Activated CD4-positive, CD25-positive, alpha-beta regulatory T cell treated with anti-CD3 and anti-CD28 coated beads, Interleukin-2, amount 50 U/mL, for 72 hours (primary cell): ENCODE measurements at regions not wholly inside any gene's neighbourhood (a gene's known extent, or its start where the extent isn't known, plus 50 kb on each side); places are given as distances from the start of the nearest gene placed in this dataset.
"Not testable (repeated sequence)": the region's sequence is repeated elsewhere in the genome, so short reads cannot be mapped to it uniquely, and the experiment has no call there.

Source experiments
- DNase-seq: peaks from one replicate; pipeline ENCODE4 v3.0.0; 2021

DNA sequence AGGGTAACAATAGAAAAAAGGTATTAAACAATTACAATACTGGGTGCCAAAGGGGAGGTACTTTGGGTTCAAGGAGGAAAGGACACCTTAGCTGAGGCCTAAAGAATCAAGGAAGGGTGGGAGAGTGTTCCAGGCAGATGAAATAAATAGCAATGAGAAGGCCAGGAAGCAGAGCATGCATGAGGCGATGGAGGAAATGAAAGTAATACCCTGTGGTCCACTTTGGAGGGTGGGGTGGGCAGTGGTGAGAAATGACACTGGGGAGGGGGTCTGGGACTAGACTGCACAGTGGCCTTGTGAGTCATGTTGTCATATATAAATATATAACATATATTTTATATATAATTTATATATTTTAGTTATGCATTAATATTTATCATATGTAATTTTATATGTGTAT is 55.9 kb downstream of the BHLHE40 start:
- DNase-seq: no peak

GRCh38 chr3:5035692-5036391 is 56.6 kb downstream of the BHLHE40 start:
- no peak for DNase-seq

- no peak for DNase-seq
Observed at GRCh38 chr3:5036392-5036766, 57.1 kb downstream of the BHLHE40 start.

- DNase-seq: no peak
Observed at GRCh38 chr3:5036858-5037257, 57.6 kb downstream of the BHLHE40 start.

GRCh38 chr3:5039585-5039984 is 60.3 kb downstream of the BHLHE40 start:
- DNase-seq: no peak

DNA sequence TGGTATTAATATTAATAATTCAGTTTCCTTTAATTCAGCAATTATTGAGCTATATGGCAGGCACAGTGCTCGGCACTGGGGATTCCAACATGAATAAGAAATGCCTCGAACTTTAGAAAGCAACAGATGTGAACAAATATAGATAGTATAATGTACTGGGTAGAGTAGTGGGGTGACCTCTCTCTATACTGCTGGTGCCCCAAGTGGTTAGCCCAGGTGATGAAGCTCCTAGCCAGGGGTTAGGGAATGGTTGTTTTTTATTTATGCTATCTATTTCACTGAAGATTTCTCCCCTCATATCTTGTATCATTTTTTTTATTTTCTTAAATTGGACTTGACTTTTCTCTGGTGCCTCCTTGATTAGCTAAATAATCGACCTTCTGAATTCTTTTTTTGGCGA is 62.1 kb downstream of the BHLHE40 start:
- no peak for DNase-seq

- no peak for DNase-seq
Observed at GRCh38 chr3:5045961-5046360, 66.7 kb downstream of the BHLHE40 start.

GRCh38 chr3:5047764-5048419 is 68.7 kb downstream of the BHLHE40 start:
- DNase-seq: no peak

- no peak for DNase-seq
Observed at GRCh38 chr3:5051772-5052171, 70.3 kb upstream of the ARL8B start.

- DNase-seq: no peak
Observed at GRCh38 chr3:5052247-5052646, 69.8 kb upstream of the ARL8B start.

DNA sequence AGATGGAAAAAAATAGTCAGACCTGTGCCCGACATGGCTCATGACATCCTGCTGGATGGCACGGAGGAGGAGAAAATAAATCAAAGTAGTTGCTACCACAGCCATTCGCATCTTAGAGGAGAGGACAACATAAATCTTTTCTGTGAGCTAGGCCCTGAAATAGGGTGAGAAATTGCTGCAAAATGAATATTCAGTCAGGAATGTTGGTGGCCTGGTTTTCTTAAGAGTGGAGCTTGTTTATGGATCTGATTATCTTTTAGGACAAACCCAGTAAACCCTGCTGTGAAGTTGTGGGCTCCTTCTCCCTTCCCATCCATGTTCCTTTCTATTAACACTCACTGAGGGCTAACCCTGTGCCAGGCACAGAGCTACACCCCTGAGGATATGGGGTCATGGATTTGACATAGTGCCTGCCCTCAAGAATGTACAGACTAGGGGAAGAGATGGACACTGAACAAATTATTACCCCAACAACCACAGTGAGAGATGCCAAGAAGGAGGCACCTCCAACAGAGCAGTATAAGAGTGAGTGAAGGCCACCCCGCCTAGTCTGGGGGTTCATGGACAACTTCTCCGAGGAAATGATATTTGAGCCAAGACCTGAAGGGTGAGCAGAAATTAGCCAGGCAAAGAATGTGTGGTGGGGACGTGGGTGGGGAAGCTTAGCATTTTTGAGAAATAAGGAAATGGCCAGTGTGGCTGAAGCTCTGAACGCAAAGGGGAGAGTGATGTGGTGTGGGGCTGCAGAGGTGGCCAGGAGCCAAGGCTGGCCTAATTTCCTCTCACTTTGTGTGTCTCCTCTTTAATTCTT is 68.9 kb upstream of the ARL8B start:
- no peak for DNase-seq

GRCh38 chr3:5054098-5054497 is 68.0 kb upstream of the ARL8B start:
- DNase-seq: no peak

DNA sequence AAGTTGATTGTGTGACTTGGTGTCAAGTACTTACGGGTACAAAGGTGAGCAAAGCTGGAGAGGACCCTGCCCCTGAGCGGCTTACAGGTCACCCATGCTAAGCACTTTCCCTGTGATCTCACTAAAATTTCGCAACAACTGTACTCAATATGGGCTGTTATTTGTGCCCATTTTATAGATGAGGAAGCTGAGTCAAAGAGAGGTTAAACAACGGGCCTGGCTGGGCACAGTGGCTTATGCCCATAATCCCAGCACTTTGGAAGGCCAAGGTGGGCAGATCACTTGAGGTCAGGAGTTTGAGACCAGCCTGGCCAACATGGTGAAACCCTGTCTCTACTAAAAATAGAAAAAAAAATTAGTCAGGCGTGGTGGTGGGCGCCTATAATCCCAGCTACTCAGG is 67.5 kb upstream of the ARL8B start:
- DNase-seq: not testable (repeated sequence)

DNA sequence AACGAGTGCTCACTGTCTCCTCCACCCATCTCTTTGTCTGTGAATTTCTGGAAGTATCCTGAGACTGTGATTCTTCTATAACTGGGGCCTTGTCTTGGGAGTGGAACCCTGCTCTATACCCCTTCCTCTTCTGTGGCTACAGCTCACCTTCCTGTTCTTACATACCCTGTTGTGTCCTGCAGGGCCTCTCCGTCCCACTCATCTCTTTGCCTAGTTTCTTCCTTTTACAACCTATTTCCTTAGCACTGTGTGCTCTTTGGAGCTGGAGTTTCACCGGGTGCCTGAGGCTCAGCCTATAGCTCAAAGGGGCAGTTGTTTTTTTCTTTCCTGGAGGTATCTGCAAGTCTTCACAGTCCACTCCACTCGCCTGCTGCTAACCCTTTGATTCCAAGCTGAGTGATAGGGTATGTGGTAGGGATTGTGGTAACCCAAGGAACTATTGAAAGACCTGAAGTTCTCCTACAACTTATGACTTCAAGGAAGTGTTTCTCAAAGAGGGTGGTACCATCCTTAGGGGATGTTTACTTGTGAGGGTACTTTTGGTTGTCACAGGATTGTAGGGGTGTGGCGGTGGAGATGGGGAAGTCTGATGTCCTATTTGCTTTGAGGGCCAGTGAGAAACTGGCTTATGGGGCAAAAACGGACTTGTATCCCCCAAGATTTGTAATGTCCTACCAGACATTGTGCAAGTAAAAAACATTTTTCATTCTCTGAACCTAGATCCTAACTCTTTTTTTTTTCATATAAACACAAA is 66.6 kb upstream of the ARL8B start:
- no peak for DNase-seq

GRCh38 chr3:5056111-5056391 is 66.0 kb upstream of the ARL8B start:
- no peak for DNase-seq

- no peak for DNase-seq
Observed at GRCh38 chr3:5057272-5057671, 64.8 kb upstream of the ARL8B start.

- DNase-seq: peak; percentile 63
Observed at GRCh38 chr3:5057857-5058324, 64.2 kb upstream of the ARL8B start.

DNA sequence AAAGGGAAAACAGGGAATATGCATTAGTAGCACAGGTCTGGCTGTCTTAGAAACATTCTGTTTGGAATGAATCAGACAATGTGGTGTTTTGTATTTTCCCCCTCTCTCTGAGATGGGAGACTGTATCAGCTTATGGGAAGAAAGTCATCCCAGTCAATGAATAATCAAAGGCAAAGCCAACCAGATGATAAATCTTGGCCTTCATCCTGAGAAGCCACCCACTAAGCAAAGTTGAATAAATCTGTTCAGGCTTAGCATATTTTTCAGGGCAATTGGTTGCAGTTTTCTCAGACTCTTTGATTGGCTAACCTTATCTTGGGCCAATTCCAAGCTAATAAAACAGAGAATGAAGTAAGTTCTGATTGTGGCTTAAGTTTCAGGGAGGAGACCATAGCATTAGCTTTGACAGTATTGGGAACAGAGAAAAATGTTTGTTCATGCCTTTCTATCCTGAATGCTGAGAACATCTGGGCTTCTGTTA is 63.6 kb upstream of the ARL8B start:
- no peak for DNase-seq

GRCh38 chr3:5059782-5060181 is 62.3 kb upstream of the ARL8B start:
- no peak for DNase-seq

DNA sequence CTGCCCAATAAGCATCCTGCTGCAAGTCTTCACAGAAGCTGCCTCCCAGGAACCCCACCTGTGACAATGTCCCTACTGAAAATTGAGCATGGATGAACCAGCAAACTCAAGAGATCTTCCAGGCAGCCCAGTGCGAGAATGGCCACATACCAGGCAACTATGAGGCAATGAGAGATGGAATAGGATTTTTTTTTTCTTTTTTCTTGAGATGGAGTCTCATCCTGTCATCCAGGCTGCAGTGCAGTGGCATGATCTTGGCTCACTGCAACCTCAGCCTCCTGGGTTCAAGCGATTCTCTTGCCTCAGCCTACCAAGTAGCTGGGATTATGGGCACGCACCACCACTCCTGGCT is 60.9 kb upstream of the ARL8B start:
- DNase-seq: no peak

GRCh38 chr3:5063724-5064123 is 58.4 kb upstream of the ARL8B start:
- no peak for DNase-seq

DNA sequence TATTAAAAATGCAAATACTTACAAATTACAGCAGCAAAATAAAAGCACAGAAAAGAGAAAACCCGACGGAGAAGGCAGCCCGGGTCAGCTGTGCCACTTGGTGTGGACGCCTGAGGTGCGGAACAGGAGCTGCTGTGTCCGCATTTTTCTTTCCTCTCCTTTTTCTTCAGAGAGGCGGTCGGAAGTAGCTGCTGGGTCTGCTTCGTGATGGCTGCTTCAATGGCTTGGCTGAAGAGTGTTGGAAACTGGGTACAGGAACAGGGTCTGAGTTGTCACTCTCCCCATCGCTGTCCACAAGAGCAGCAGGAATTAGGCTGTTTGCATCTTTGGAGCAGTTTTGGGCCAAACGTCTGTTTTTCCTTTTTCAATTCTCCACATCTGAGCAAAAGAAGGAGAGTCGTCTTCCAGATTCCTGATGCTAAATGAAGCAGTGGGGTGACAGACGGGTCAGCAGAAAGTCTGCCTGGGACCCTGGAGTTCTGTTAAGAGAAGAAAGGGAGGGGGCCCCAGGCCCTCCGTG is 53.5 kb upstream of the ARL8B start:
- DNase-seq: no peak

DNA sequence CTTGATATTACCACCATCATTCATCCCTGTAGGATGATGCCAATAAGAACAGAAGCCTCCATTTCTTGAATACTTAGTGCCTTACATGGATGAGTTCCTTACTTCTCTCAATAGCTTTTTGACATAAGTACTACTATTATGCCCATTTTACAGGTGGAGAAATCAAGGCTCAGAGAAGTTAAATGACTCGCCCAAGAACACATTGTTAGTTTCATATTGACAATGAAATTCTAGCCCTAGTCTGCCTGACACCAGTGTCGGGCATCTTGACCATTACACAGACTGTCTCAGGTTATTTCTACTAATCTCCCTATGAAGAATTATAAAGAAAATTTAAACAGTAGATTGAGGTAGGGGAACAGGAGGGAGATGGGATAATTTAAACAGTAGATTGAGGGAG is 52.5 kb upstream of the ARL8B start:
- no peak for DNase-seq
